Breast epithelium (tissue), 4 donors: ENCODE measurements at regions not wholly inside any gene's neighbourhood (a gene's known extent, or its start where the extent isn't known, plus 50 kb on each side); places are given as distances from the start of the nearest gene placed in this dataset.
"Not testable (repeated sequence)": the region's sequence is repeated elsewhere in the genome, so short reads cannot be mapped to it uniquely, and the experiment has no call there.

Experiments used
- DNase-seq, 2 donors: peaks; one replicate each; pipeline ENCODE4 v3.0.0-alpha.2; 2019; ENCODE audit warnings: low spot score in 2 of 2
- H3K27ac ChIP-seq, 2 donors: fragments of 200-600 bp; sonication (generic) in 1 of 2; one replicate each; pipeline ENCODE4 v1.5.1; 2016 to 2019; ENCODE audit warnings: mild to moderate bottlenecking in 1 of 2
- H3K27me3 ChIP-seq, 2 donors: fragments of 200-600 bp; sonication (generic) in 1 of 2; one replicate each; pipeline versions ENCODE4 v1.5.1 to v1.6.0; 2017 to 2019; ENCODE audit warnings: control low read depth in 1 of 2, mild to moderate bottlenecking in 1 of 2
- H3K36me3 ChIP-seq: fragments of 200-600 bp; one replicate; pipeline ENCODE4 v1.5.1; 2019
- H3K4me1 ChIP-seq, 2 donors: fragments of 200-600 bp; sonication (generic); one replicate each; pipeline ENCODE4 v1.5.1; 2016 to 2019; ENCODE audit warnings: control low read depth in 1 of 2
- H3K4me3 ChIP-seq, 3 donors: fragments of 200-600 bp; sonication (generic); 1 replicate in 2 of 3; 2 replicates in 1 of 3; pipeline ENCODE4 v1.5.1; 2016 to 2019; ENCODE audit warnings: mild to moderate bottlenecking in 3 of 3, moderate library complexity in 2 of 3
- H3K9me3 ChIP-seq, 2 donors: fragments of 200-600 bp; sonication (generic) in 1 of 2; one replicate each; pipeline ENCODE4 v1.5.1; 2016 to 2019; ENCODE audit warnings: control low read depth in 1 of 2
- POLR2A ChIP-seq: fragments of 450-650 bp; IDR thresholded peaks from one replicate; pipeline ENCODE4 v1.6.1; 2016; ENCODE audit warnings: antibody characterized with exemption, mild to moderate bottlenecking, moderate library complexity
- POLR2AphosphoS5 ChIP-seq, 3 donors: sonication (generic); formaldehyde crosslinking; IDR thresholded peaks; one replicate each; pipeline ENCODE4 v1.6.1; 2017; ENCODE audit warnings: antibody characterized with exemption in 3 of 3
- intact Hi-C: fragments of 100-400 bp; cut with DNase I; formaldehyde crosslinking; loops from one replicate; pipeline ENCODE4 v1.15.1; 2023; ENCODE audit warnings: low total_unique reads
- TF ChIP-seq, protein P1 (sequence below), 3 donors: fragments of 450-650 bp; IDR thresholded peaks; one replicate each; pipeline ENCODE4 v1.5.1; 2016 to 2017; ENCODE audit warnings: antibody characterized with exemption in 3 of 3, mild to moderate bottlenecking in 3 of 3, moderate library complexity in 3 of 3

DNA sequence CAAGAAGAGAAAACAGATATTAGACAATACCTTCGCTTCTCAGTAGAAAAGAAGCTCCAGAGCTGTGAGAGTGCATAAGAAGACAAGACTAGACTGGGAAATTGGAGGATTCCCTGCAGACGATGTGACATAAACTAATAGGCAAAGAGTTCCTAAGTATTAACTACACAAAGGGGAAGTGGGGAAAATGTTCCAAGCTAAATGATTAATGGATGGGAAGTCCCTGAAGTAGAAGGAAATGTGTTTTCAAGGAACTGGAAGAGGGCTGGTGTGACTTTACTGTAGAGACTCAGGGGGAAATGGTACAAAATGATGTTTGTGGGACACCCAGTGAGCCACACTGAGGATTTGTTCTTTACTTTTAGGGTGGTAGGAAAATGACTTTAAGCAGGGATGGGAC, 69.7 kb upstream of the DCLK2 start:
- intact Hi-C loops = no loop called here
- DNase-seq = no peak
- Histone ChIP-seq H3K27ac (no peak overlapping the region), H3K27me3 (no peaks in the 10 kb centered on the region), H3K9me3 (no peaks in the 10 kb centered on the region), H3K4me3 (no peak overlapping the region), H3K4me1 (no peaks in the 10 kb centered on the region), H3K36me3 (no peaks in the 10 kb centered on the region)
- TF ChIP-seq, protein P1, sequence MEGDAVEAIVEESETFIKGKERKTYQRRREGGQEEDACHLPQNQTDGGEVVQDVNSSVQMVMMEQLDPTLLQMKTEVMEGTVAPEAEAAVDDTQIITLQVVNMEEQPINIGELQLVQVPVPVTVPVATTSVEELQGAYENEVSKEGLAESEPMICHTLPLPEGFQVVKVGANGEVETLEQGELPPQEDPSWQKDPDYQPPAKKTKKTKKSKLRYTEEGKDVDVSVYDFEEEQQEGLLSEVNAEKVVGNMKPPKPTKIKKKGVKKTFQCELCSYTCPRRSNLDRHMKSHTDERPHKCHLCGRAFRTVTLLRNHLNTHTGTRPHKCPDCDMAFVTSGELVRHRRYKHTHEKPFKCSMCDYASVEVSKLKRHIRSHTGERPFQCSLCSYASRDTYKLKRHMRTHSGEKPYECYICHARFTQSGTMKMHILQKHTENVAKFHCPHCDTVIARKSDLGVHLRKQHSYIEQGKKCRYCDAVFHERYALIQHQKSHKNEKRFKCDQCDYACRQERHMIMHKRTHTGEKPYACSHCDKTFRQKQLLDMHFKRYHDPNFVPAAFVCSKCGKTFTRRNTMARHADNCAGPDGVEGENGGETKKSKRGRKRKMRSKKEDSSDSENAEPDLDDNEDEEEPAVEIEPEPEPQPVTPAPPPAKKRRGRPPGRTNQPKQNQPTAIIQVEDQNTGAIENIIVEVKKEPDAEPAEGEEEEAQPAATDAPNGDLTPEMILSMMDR (IDR thresholded peaks at IDR 0.05) = no peak
- TF ChIP-seq POLR2A (no peak), POLR2AphosphoS5 (IDR thresholded peaks at IDR 0.05) (no peak)

GRCh38 chr4:150009533-150009932, 68.7 kb upstream of the DCLK2 start:
- no peak for DNase-seq
- no peaks in the 10 kb centered on the region for H3K36me3 ChIP-seq
- H3K27ac ChIP-seq = no peak overlapping the region
- H3K9me3 ChIP-seq = no peaks in the 10 kb centered on the region
- intact Hi-C loops = no loop called here
- TF ChIP-seq POLR2A (no peak), POLR2AphosphoS5 (IDR thresholded peaks at IDR 0.05) (no peak)
- TF ChIP-seq, protein P1 (IDR thresholded peaks at IDR 0.05) = no peak
- no peaks in the 10 kb centered on the region for H3K4me1 ChIP-seq
- no peaks in the 10 kb centered on the region for H3K27me3 ChIP-seq
- no peak overlapping the region for H3K4me3 ChIP-seq

DNA sequence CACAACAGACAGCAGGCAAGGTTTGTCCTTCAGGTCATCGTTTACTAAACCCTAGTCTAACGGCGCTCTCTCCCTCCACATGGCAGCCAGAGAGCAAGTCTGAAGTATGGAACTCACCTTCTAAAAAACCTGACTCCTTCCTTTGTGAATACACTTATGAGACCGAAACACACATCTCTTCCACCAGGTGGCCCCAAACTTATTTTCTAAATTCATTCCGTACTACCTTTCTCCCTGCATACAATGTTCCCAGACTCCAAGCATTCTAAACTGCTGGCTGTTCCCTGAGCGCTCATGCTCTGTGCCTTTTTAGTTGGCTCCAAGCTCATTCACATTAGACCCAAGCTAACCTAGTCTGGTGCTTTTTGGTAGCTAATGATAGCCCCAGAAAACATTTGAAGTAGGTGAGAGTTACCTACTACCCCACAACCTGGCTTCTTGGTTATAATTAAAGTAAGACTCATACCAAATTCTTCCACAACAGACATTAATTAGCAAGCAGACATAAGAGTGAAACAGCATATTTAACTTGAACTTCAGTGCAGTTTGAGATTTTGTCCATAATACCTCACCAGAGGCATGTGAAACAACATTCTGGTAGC, 67.6 kb upstream of the DCLK2 start:
- TF ChIP-seq POLR2A = no peak
- TF ChIP-seq, protein P1 (IDR thresholded peaks at IDR 0.05) = peak; percentile 50 to 59 (median 56)
- TF ChIP-seq POLR2AphosphoS5 (IDR thresholded peaks at IDR 0.05) = no peak
- H3K9me3 ChIP-seq = no peaks in the 10 kb centered on the region
- no peaks in the 10 kb centered on the region for H3K27me3 ChIP-seq
- H3K4me1 ChIP-seq = no peaks in the 10 kb centered on the region
- H3K36me3 ChIP-seq = no peaks in the 10 kb centered on the region
- no peak overlapping the region for H3K27ac ChIP-seq
- intact Hi-C loops = loop anchor here (10.0 kb wide), 1 partner anchor 874 kb away; no protein-coding TSS in a partner anchor
- H3K4me3 ChIP-seq = no peak overlapping the region
- DNase-seq = no peak

- intact Hi-C loops = loop anchor here (10.0 kb wide), 1 partner anchor 872 kb away; no protein-coding TSS in a partner anchor
- Histone ChIP-seq H3K36me3 (no peaks in the 10 kb centered on the region), H3K27ac (no peak overlapping the region), H3K4me3 (no peak overlapping the region), H3K9me3 (no peaks in the 10 kb centered on the region), H3K27me3 (no peaks in the 10 kb centered on the region), H3K4me1 (no peaks in the 10 kb centered on the region)
- DNase-seq = no peak
- TF ChIP-seq POLR2A = no peak
- TF ChIP-seq, protein P1 (IDR thresholded peaks at IDR 0.05) = no peak
- TF ChIP-seq POLR2AphosphoS5 (IDR thresholded peaks at IDR 0.05) = no peak
These were observed 65.3 kb upstream of the DCLK2 start for GRCh38 chr4:150012851-150013360.

DNA sequence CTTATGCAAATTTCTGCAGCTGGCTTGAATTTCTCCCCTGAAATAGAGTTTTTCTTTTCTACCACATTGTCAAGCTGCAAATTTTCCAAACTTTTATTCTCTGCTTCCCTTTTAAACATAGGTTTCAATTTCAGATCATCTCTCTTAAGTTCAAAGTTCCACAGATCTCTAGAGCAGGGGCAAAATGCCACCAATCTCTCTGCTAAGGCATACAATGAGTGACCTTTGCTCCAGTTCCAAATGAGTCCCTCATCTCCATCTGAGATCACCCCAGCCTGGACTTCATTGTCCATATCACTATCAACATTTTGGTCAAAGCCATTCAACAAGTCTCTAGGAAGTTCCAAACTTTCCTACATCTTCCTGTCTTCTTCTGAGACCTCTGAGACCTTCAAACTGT, 62.3 kb upstream of the DCLK2 start:
- H3K36me3 ChIP-seq, H3K27me3 ChIP-seq, H3K4me1 ChIP-seq, DNase-seq, H3K9me3 ChIP-seq, H3K4me3 ChIP-seq, H3K27ac ChIP-seq: not testable (repeated sequence)
- intact Hi-C loops = loop anchor here (10.0 kb wide), 1 partner anchor 869 kb away; no protein-coding TSS in a partner anchor

- not testable (repeated sequence) for H3K4me3 ChIP-seq, DNase-seq, H3K36me3 ChIP-seq, H3K4me1 ChIP-seq, H3K27ac ChIP-seq, H3K9me3 ChIP-seq, H3K27me3 ChIP-seq
- intact Hi-C loops = loop anchor here (10.0 kb wide), 1 partner anchor 868 kb away; no protein-coding TSS in a partner anchor
These were observed 61.6 kb upstream of the DCLK2 start for GRCh38 chr4:150016621-150017020.
